HEK293 (cell line): ENCODE measurements at regions not wholly inside any gene's neighbourhood (a gene's known extent, or its start where the extent isn't known, plus 50 kb on each side); places are given as distances from the start of the nearest gene placed in this dataset.

Experiments
- CTCF ChIA-PET: fragments of 350-600 bp; formaldehyde crosslinking; extraction: SDS; loops from one replicate; lab custom pipeline; 2021; ENCODE audit warnings: antibody characterized with exemption; lab: Yijun Ruan, JAX
- POLR2A ChIA-PET: fragments of 300-600 bp; formaldehyde crosslinking; extraction: SDS; loops from one replicate; lab custom pipeline; 2020; ENCODE audit warnings: antibody characterized with exemption, inconsistent platforms; lab: Yijun Ruan, JAX
- H3K27ac ChIP-seq: fragments of 200-500 bp; sonication (Bioruptor generic); 2 replicates; pipeline ENCODE4 v1.5.1; 2014; ENCODE audit warnings: low read depth, low read length, control low read depth, inconsistent platforms; ENCODE audit errors: extremely low read depth
- H3K36me3 ChIP-seq, 2 experiments: fragments of 200-500 bp in 1 of 2; sonication (Bioruptor generic) in 1 of 2; 1 replicate in 1 of 2; 2 replicates in 1 of 2; pipeline ENCODE4 v1.5.1; 2014 to 2017; ENCODE audit warnings: inconsistent platforms in 2 of 2, low read length in 2 of 2; ENCODE audit not compliant: control insufficient read depth in 2 of 2, insufficient read depth in 1 of 2
- H3K4me1 ChIP-seq: fragments of 200-500 bp; sonication (Bioruptor generic); 2 replicates; pipeline ENCODE4 v1.5.1; 2014; ENCODE audit warnings: mild to moderate bottlenecking, low read length, inconsistent platforms; ENCODE audit not compliant: control insufficient read depth, insufficient read depth
- H3K4me3 ChIP-seq: 2 replicates; pipeline ENCODE4 v1.5.1; 2011; ENCODE audit warnings: low read depth, mild to moderate bottlenecking, control low read depth, low read length, moderate library complexity
- H3K9me3 ChIP-seq: fragments of 200-500 bp; sonication (Bioruptor generic); 2 replicates; pipeline ENCODE4 v1.5.1; 2014; ENCODE audit warnings: low read depth, low read length, inconsistent platforms; ENCODE audit not compliant: control insufficient read depth, insufficient read depth
- KLF7 ChIP-seq: fragments of 450-650 bp; formaldehyde crosslinking; IDR thresholded peaks from 2 replicates; pipeline ENCODE4 v1.5.1; 2016; ENCODE audit warnings: missing biosample characterization, missing genetic modification characterization, borderline replicate concordance
- SCRT1 ChIP-seq: fragments of 450-650 bp; formaldehyde crosslinking; IDR thresholded peaks from 2 replicates; pipeline ENCODE4 v1.5.1; 2016; ENCODE audit warnings: missing biosample characterization, missing genetic modification characterization, borderline replicate concordance
- WT1 ChIP-seq: fragments of 450-650 bp; formaldehyde crosslinking; IDR thresholded peaks from 2 replicates; pipeline ENCODE4 v1.5.1; 2016; ENCODE audit warnings: missing biosample characterization, missing genetic modification characterization
- ZBTB11 ChIP-seq: fragments of 450-650 bp; formaldehyde crosslinking; conservative IDR thresholded peaks from 2 replicates; pipeline ENCODE4 v1.5.1; 2016; ENCODE audit warnings: low read depth, missing biosample characterization, missing genetic modification characterization
- ZIC2 ChIP-seq: fragments of 450-650 bp; formaldehyde crosslinking; IDR thresholded peaks from 2 replicates; pipeline ENCODE4 v1.5.1; 2016; ENCODE audit warnings: missing biosample characterization, missing genetic modification characterization
- ZNF10 ChIP-seq: fragments of 450-650 bp; formaldehyde crosslinking; IDR thresholded peaks from 2 replicates; pipeline ENCODE4 v1.5.1; 2017; ENCODE audit warnings: missing biosample characterization, missing genetic modification characterization
- ZNF114 ChIP-seq: fragments of 450-650 bp; formaldehyde crosslinking; IDR thresholded peaks from 2 replicates; pipeline ENCODE4 v1.5.0; 2017; ENCODE audit warnings: missing biosample characterization, missing genetic modification characterization
- ZNF157 ChIP-seq: fragments of 450-650 bp; formaldehyde crosslinking; IDR thresholded peaks from 2 replicates; pipeline ENCODE4 v1.5.1; 2016; ENCODE audit warnings: missing biosample characterization, missing genetic modification characterization
- ZNF19 ChIP-seq: fragments of 450-650 bp; formaldehyde crosslinking; IDR thresholded peaks from 2 replicates; pipeline ENCODE4; 2016; ENCODE audit warnings: missing biosample characterization, missing genetic modification characterization, low read depth
- ZNF362 ChIP-seq: fragments of 450-650 bp; formaldehyde crosslinking; IDR thresholded peaks from 2 replicates; pipeline ENCODE4 v1.5.1; 2016; ENCODE audit warnings: missing biosample characterization, missing genetic modification characterization
- ZNF501 ChIP-seq: fragments of 450-650 bp; formaldehyde crosslinking; IDR thresholded peaks from 2 replicates; pipeline ENCODE4 v1.5.1; 2016; ENCODE audit warnings: missing biosample characterization, missing genetic modification characterization
- ZNF513 ChIP-seq: fragments of 450-650 bp; IDR thresholded peaks from 2 replicates; pipeline ENCODE4 v1.5.1; 2018; ENCODE audit warnings: missing biosample characterization, missing genetic modification characterization
- ZNF544 ChIP-seq: fragments of 450-650 bp; formaldehyde crosslinking; IDR thresholded peaks from 2 replicates; pipeline ENCODE4 v1.5.0; 2017; ENCODE audit warnings: missing biosample characterization, missing genetic modification characterization
- ZNF623 ChIP-seq: fragments of 450-650 bp; formaldehyde crosslinking; IDR thresholded peaks from 2 replicates; pipeline ENCODE4 v1.5.1; 2016; ENCODE audit warnings: missing biosample characterization, missing genetic modification characterization
- ZNF629 ChIP-seq: fragments of 450-650 bp; formaldehyde crosslinking; IDR thresholded peaks from 2 replicates; pipeline ENCODE4 v1.5.1; 2017; ENCODE audit warnings: missing biosample characterization, missing genetic modification characterization
- ZNF654 ChIP-seq: fragments of 450-650 bp; formaldehyde crosslinking; IDR thresholded peaks from 2 replicates; pipeline ENCODE4 v1.5.1; 2016; ENCODE audit warnings: low read depth, missing biosample characterization, missing genetic modification characterization
- ZSCAN5A ChIP-seq: fragments of 450-650 bp; formaldehyde crosslinking; IDR thresholded peaks from 2 replicates; pipeline ENCODE4 v1.5.1; 2016; ENCODE audit warnings: missing biosample characterization, missing genetic modification characterization

- no peaks in the 10 kb centered on the region for H3K36me3 ChIP-seq
- ChIA-PET CTCF (interaction anchor here (0.6 kb wide), 1 partner anchor 166 kb away, joined by 3 read pairs; no protein-coding TSS in a partner anchor), POLR2A (no interaction called here)
- H3K9me3 ChIP-seq, result no peaks in the 10 kb centered on the region
- H3K4me1 ChIP-seq, result peaks cover 9% of the 10 kb centered on the region
- no peak overlapping the region for H3K4me3 ChIP-seq
- H3K27ac ChIP-seq, result no peak overlapping the region
- TF ChIP-seq ZNF114 (tag by site-specific recombination), result no peak
- TF ChIP-seq ZBTB11 (tag by site-specific recombination), result no peak
- TF ChIP-seq ZSCAN5A (tag by site-specific recombination), result no peak
- TF ChIP-seq KLF7 (tag by site-specific recombination), result no peak
- no peak for TF ChIP-seq WT1 (tag by site-specific recombination)
- TF ChIP-seq ZNF629 (tag by site-specific recombination), result no peak
- TF ChIP-seq ZNF19 (tag by site-specific recombination), result no peak
- TF ChIP-seq ZNF513 (tag by site-specific recombination), result no peak
- no peak for TF ChIP-seq ZNF157 (tag by site-specific recombination)
- no peak for TF ChIP-seq ZNF501 (tag by site-specific recombination)
These were observed 440.8 kb downstream of the HTR7 start for GRCh38 chr10:90417029-90417428.

- Histone ChIP-seq H3K4me1 (peaks cover 9% of the 10 kb centered on the region), H3K36me3 (no peaks in the 10 kb centered on the region), H3K9me3 (no peaks in the 10 kb centered on the region), H3K27ac (no peak overlapping the region)
- TF ChIP-seq ZNF362 (tag by site-specific recombination) (no peak), SCRT1 (tag by site-specific recombination) (no peak), ZNF10 (no peak), ZNF544 (no peak), ZNF623 (tag by site-specific recombination) (no peak), ZIC2 (tag by site-specific recombination) (no peak), ZNF654 (no peak), ZNF19 (tag by site-specific recombination) (no peak)
- TF ChIP-seq, all 188 proteins: peak for 0
- CTCF ChIA-PET, result interaction anchor here (0.6 kb wide), 1 partner anchor 166 kb away, joined by 3 read pairs; no protein-coding TSS in a partner anchor
- POLR2A ChIA-PET, result no interaction called here
- no peak overlapping the region for H3K4me3 ChIP-seq
These were observed 440.2 kb downstream of the HTR7 start for GRCh38 chr10:90417476-90418210.
